ENCODE measurements at regions not wholly inside any gene's neighbourhood (a gene's known extent, or its start where the extent isn't known, plus 50 kb on each side); places are given as distances from the start of the nearest gene placed in this dataset.

GRCh38 chr7:109335951-109336350, 766.3 kb downstream of the DNAJB9 start:
- intact Hi-C loops (cut with DNase I), result no loop called here
- no peaks in the 10 kb centered on the region for H3K36me3 ChIP-seq
- H3K4me3 ChIP-seq, result no peak overlapping the region
- WGBS, result 69% methylated on average over 3 of the region's 3 CpGs
- DNase-seq (ENCODE audit: low spot score), result no peak
- no peaks in the 10 kb centered on the region for H3K27me3 ChIP-seq (replicated peaks; ENCODE audit: insufficient read depth)
- no peak overlapping the region for H3K27ac ChIP-seq
- no peak for TF ChIP-seq POLR2A (IDR thresholded peaks at IDR 0.05)
- TF ChIP-seq, protein P1, sequence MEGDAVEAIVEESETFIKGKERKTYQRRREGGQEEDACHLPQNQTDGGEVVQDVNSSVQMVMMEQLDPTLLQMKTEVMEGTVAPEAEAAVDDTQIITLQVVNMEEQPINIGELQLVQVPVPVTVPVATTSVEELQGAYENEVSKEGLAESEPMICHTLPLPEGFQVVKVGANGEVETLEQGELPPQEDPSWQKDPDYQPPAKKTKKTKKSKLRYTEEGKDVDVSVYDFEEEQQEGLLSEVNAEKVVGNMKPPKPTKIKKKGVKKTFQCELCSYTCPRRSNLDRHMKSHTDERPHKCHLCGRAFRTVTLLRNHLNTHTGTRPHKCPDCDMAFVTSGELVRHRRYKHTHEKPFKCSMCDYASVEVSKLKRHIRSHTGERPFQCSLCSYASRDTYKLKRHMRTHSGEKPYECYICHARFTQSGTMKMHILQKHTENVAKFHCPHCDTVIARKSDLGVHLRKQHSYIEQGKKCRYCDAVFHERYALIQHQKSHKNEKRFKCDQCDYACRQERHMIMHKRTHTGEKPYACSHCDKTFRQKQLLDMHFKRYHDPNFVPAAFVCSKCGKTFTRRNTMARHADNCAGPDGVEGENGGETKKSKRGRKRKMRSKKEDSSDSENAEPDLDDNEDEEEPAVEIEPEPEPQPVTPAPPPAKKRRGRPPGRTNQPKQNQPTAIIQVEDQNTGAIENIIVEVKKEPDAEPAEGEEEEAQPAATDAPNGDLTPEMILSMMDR (IDR thresholded peaks at IDR 0.05), result no peak
- no peak for TF ChIP-seq POLR2AphosphoS5 (IDR thresholded peaks at IDR 0.05)
- no peaks in the 10 kb centered on the region for H3K4me1 ChIP-seq (replicated peaks)
- no peaks in the 10 kb centered on the region for H3K9me3 ChIP-seq

GRCh38 chr7:109336531-109336930, 766.9 kb downstream of the DNAJB9 start:
- Histone ChIP-seq H3K9me3 (no peaks in the 10 kb centered on the region), H3K27ac (no peak overlapping the region), H3K27me3 (replicated peaks; ENCODE audit: insufficient read depth) (no peaks in the 10 kb centered on the region), H3K4me1 (replicated peaks) (no peaks in the 10 kb centered on the region), H3K36me3 (no peaks in the 10 kb centered on the region), H3K4me3 (no peak overlapping the region)
- no peak for DNase-seq (ENCODE audit: low spot score)
- TF ChIP-seq POLR2AphosphoS5 (IDR thresholded peaks at IDR 0.05), result no peak
- no peak for TF ChIP-seq POLR2A (IDR thresholded peaks at IDR 0.05)
- TF ChIP-seq, protein P1 (IDR thresholded peaks at IDR 0.05), result no peak
- intact Hi-C loops (cut with DNase I), result no loop called here

GRCh38 chr7:109343678-109344077, 774.0 kb downstream of the DNAJB9 start:
- intact Hi-C loops (cut with DNase I), result no loop called here
- DNase-seq (ENCODE audit: low spot score), result no peak
- H3K9me3 ChIP-seq, result no peaks in the 10 kb centered on the region
- H3K4me1 ChIP-seq (replicated peaks), result no peaks in the 10 kb centered on the region
- H3K36me3 ChIP-seq, result no peaks in the 10 kb centered on the region
- no peak for TF ChIP-seq POLR2A (IDR thresholded peaks at IDR 0.05)
- TF ChIP-seq, protein P1 (IDR thresholded peaks at IDR 0.05), result no peak
- TF ChIP-seq POLR2AphosphoS5 (IDR thresholded peaks at IDR 0.05), result no peak
- H3K27ac ChIP-seq, result no peak overlapping the region
- WGBS, result 95% methylated on average over 2 of the region's 2 CpGs
- H3K27me3 ChIP-seq (replicated peaks; ENCODE audit: insufficient read depth), result no peaks in the 10 kb centered on the region
- no peak overlapping the region for H3K4me3 ChIP-seq

- H3K27me3 ChIP-seq (replicated peaks; ENCODE audit: insufficient read depth), result no peaks in the 10 kb centered on the region
- H3K9me3 ChIP-seq, result no peaks in the 10 kb centered on the region
- TF ChIP-seq POLR2A (IDR thresholded peaks at IDR 0.05) (no peak), POLR2AphosphoS5 (IDR thresholded peaks at IDR 0.05) (no peak)
- TF ChIP-seq, protein P1 (IDR thresholded peaks at IDR 0.05), result no peak
- no peaks in the 10 kb centered on the region for H3K4me1 ChIP-seq (replicated peaks)
- no peak overlapping the region for H3K4me3 ChIP-seq
- no peak for DNase-seq (ENCODE audit: low spot score)
- intact Hi-C loops (cut with DNase I), result no loop called here
- H3K27ac ChIP-seq, result no peak overlapping the region
- H3K36me3 ChIP-seq, result no peaks in the 10 kb centered on the region
- 94% methylated on average over 9 of the region's 9 CpGs for WGBS
Measured at GRCh38 chr7:109351493-109351892, 781.8 kb downstream of the DNAJB9 start.

DNA sequence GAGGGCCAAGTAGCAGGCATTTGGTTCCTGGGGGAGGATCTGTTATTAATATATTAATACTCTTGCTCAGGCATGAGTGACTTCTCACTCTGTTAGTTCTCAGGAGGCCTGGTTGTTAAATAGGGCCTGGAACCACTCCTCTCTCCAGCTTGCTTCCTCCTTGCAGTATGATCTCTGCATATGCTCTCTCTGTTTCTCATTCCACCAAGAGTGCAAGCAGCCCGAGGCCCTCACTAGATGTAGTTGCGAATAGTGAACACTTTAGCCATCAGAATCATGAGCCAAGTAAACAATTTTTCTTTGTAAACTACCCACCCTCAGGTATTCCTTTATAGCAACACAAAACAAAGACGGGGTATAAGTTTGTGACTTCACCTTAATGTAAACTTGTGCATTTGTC, 784.3 kb downstream of the DNAJB9 start:
- H3K4me1 ChIP-seq (replicated peaks), result no peaks in the 10 kb centered on the region
- no peaks in the 10 kb centered on the region for H3K9me3 ChIP-seq
- no peaks in the 10 kb centered on the region for H3K27me3 ChIP-seq (replicated peaks; ENCODE audit: insufficient read depth)
- intact Hi-C loops (cut with DNase I), result no loop called here
- H3K36me3 ChIP-seq, result no peaks in the 10 kb centered on the region
- H3K4me3 ChIP-seq, result no peak overlapping the region
- WGBS, result 61% methylated on average over 3 of the region's 3 CpGs
- no peak overlapping the region for H3K27ac ChIP-seq
- TF ChIP-seq POLR2AphosphoS5 (IDR thresholded peaks at IDR 0.05) (no peak), POLR2A (IDR thresholded peaks at IDR 0.05) (no peak)
- DNase-seq (ENCODE audit: low spot score), result no peak
